GM12891 (cell line): ENCODE measurements at regions not wholly inside any gene's neighbourhood (a gene's known extent, or its start where the extent isn't known, plus 50 kb on each side); places are given as distances from the start of the nearest gene placed in this dataset.

Experiments used
- PAX5 ChIP-seq: IDR thresholded peaks from 2 replicates; pipeline ENCODE4 v1.6.1; 2011; ENCODE audit warnings: low read length, moderate library complexity, mild to moderate bottlenecking; ENCODE audit not compliant: insufficient read depth, severe bottlenecking
- POLR2A ChIP-seq: IDR thresholded peaks from 2 replicates; pipeline ENCODE4 v1.6.1; 2011; ENCODE audit warnings: low read depth, low read length, control low read depth
- POLR2AphosphoS5 ChIP-seq: IDR thresholded peaks from 2 replicates; pipeline ENCODE4 v1.6.1; 2011; ENCODE audit warnings: low read depth, low read length, control low read depth
- TAF1 ChIP-seq: IDR thresholded peaks from 2 replicates; pipeline ENCODE4 v1.6.1; 2011; ENCODE audit warnings: low read depth, low read length, control low read depth

DNA sequence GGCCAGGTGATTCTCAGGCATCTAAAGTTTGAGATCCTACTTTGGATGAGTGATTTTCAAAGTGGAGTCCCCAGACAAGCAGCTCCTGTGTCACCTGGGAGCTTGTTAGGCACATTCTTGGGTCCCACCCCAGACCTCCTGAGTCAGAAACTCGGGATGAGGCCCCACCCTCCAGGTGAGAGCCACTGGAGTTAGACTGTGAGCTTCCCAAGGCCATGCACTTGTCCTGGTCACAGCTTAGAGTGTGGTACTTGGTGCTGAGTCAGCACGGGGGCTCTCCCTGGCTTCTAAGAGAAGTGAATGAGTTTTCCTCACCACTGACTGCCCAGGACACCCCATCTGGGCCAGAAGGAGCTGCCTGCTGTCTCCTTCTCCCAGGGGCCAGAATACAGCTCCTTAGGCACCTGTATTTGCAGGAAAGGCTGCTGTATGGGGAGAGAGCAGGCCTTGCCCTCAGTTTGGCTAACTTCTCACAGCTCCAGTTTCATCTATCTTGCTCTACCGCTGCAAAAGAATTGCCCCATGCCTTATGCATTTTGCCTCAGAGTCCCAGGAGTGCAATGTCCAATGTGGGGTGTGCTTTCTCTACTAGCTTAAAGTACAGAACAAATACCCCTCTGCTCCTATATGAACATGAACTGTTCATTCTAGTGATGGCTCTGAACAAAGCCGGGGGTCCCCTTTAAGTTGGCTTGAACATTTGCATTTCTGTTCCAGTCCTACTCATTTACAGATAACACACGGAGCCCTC is 98.1 kb downstream of the PSMG1 start:
- TF ChIP-seq POLR2A (no peak), TAF1 (no peak), POLR2AphosphoS5 (no peak), PAX5 (no peak)
